ENCODE measurements at regions not wholly inside any gene's neighbourhood (a gene's known extent, or its start where the extent isn't known, plus 50 kb on each side); places are given as distances from the start of the nearest gene placed in this dataset.

DNA sequence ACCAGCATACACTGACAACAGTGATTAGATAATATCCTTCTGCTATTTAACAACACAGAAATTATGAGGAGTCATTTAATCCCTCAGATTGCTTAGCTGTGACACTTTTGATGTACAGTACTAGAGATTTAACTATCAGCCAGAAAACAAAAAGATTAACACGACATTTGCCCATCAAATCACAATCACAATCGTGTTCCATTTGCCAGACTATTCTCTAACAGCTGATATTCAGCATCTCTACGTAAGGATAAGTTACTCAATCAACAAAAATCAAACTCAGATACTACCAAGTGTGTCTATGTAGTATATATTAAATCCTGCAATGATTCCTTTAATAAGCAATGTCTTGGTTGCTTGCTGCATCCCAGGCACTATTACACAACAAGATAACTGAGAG, 558.7 kb upstream of the USP15 start:
- no peak for DNase-seq

GRCh38 chr12:61706783-61707182, 553.4 kb upstream of the USP15 start:
- no peak for DNase-seq

DNA sequence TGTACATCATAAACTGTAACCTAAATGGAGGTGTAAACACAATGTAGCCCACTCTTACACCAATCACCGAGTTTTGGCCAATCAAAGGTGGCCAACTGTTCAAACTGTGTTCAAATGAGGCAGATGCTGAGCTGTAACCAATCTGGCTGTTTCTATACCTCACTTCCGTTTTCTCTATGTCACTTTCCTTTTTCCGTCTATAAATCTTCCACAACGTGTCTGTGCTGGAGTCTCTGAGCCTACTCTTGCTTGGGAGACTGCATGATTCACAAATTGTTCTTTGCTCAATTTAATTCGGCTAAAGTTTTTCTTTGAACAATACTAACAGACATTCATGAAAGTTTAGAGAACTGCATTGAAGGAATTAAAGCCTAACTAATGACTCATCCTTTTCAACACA, 547.1 kb upstream of the USP15 start:
- DNase-seq: no peak

DNA sequence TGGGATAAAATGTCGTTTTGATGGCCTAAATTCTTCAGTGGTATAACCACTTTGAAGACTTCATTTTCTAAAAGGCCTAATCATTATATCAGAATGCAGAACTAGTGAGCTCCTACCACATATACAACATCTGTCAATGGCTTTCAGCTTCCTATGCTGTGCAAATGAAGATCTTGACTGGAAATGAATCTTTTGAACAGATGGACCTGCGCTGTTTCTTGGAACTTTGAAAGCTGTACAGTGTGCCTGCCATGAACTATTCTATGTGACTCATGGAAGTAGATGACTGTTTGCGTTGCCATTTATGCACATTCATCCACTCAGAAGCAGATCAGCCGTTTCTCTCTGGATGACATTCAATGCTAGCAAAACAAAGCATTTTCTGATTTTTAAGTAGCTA, 542.2 kb upstream of the USP15 start:
- DNase-seq: no peak

DNA sequence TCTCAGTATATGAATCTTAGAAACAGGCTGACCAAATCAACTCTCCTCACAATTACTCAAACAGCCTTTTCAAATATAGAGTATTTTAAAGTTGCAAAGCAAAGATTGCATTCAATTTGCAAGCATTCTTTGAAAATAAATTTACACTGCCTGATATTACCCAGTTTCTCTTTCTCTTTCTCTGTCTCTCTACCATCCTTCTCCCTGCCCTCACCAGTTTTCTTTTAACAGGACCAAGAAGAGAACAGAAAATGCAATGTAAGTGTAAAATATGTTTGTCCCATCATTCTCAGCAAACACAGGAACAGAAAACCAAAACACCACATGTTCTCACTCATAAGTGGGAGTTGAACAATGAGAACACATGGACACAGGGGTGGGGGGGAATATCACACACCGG, 520.3 kb upstream of the USP15 start:
- no peak for DNase-seq

- peak; percentile 4 for DNase-seq
Observed at GRCh38 chr12:61750604-61751003, 509.6 kb upstream of the USP15 start.

DNA sequence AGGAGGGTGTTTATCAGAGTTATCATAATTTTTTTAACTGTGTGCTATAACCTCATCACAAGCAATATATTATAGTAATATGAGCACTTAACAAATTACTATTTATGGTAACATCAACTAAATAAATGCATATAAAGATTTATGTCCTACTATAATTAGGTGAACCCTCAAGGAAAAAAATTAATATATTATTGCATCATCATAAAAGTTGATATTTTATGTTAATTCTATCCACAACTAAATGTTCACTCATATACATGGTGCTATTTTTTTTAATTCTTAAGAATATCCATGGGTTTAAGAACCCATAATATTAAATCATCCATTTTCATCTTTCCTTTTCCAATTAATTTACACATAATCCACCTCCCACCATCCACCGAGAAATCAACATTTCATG, 506.0 kb upstream of the USP15 start:
- DNase-seq: no peak

DNA sequence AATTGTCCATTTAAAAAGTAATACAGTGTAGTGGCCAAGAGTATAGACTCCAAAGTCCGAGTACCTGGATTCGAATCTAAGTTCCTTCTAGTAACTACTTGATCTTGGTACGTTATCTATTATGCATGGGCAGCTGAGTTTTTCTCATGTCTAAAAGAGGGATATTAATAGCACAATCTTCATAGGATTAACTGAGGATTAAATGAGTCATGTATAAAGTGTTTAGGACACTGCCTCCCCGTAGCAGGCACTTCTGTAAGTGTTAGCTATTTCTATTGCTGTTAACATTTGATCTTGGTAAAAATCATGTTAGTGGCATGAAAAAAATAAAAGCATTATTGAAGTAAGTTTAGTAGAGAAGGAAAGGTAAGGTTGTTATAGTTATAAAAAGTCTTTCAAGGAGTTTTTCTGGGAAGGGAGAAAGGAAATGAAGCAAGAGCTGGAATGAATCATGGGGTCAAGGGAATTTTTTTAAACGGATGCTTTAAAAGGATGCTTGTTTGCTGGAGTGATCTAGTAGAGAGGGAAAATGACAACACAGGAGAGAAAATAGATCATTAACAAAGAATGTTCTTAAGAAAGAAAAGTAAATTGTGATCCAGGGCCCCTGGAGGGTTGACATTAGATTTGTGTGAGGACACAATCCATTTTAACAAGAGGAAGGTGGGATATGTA, 502.2 kb upstream of the USP15 start:
- DNase-seq: peak; percentile 76

DNA sequence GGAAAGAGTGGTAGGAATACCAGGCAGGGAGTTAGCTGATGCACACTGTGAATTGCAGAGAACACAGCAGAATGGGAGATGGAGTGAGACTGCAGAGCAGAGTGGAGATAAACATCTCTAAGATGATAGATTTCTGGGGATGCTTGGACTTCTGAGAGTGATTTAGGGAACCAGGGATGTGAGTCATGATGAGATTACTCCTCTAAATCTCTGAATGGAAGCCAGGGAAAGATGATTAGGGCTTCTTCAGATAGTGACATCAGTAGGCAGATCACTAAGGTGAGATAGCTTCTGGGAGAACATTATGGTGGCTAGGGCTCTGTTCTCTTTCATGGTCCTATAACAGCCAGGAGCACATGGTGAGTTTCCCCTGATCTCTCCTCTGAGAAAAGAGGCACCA, 501.5 kb upstream of the USP15 start:
- DNase-seq: peak; percentile 83

- no peak for DNase-seq
Observed at GRCh38 chr12:61765926-61766325, 494.3 kb upstream of the USP15 start.

DNA sequence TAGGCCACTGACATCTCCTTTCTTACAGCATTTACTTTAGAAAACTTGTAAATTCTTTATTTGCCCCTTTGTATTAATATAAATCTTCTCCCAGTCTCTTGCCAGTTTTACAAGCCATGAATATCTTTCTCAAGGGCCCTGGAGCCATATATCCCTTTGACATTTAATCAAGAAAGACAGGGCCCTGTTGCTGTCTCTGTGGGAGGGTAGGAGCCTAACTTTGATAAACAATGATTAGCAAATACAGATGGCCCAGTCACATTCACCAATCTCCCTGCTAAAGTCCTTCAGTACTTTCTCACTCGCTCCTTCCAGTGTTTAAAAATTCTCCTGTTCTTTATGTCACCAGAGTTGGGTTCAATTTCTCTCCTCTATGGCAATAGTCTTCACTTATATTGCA, 479.8 kb upstream of the USP15 start:
- DNase-seq: no peak

- no peak for DNase-seq
Observed at GRCh38 chr12:61781021-61781581, 479.1 kb upstream of the USP15 start.

DNA sequence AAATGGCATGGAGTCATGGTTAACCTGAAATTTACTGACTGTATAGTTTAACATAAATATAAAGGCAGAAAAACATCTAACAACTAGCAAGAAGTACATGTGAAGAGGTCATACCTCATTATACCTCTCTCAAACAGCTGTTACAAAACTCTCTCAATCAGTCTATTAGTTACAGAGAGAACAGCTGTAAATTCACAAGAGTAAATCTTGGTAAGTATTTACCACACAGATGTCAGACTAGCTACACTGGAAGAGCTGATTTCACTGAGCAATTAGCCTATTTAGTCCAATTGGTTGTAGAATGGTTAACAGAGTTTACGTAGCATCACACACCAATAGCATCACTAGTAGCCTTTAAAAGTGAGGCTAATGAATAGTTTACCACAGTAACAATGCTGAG, 463.4 kb upstream of the USP15 start:
- DNase-seq: no peak

GRCh38 chr12:61797266-61797665, 462.9 kb upstream of the USP15 start:
- DNase-seq: no peak

DNA sequence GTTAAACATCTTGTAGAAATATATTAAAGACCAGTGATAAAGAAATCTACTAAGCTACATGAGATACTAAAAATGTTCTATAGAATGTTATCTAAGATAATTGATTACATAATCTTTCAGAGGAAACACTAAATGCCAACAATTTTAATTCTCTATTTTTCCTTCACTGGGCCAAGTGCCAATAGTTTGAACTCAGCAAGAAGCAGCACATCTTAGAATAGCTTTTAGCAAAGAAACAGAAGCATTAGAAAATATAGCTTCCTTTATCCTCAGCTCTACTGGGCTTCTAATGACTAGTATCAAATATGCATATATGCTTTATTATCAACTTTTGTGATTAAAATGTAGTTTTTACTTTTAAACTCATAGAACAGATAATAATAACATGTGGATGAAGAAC, 461.4 kb upstream of the USP15 start:
- no peak for DNase-seq

DNA sequence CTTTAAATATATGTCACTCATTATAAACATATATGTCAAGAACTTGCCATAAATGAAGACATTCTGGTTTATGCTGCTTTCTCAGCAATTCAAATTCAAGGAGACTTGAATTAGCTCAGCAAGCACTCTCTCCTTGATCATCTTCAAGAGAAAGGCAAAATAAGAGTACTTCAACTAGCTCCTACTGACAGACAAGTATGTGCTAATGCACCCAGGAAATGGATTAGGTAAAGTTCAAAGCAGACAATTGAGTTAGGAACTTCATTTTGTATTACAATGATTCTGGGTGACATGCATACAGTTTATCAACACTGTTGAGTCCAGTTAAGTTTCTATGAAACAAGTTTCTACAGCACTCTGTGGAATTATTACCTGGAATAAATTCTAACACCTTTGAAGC, 455.9 kb upstream of the USP15 start:
- DNase-seq: no peak

DNA sequence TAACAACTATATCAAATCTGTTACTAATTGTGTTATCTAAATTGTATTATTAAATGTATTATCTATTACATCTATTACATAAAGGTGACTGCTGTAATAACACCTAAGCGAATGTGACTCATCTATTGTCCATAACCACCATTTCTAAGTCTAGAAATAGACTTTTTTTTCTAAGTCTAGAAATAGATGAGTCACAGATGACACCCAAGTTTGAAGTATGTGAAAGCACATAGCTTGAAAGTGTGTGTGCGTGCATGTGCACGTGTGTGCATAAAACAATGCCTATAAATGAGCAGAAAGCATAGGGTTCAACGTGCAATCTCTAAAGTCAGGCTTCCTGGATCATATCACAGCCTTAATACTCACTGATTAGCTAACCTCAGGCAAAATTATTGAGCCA, 451.3 kb upstream of the USP15 start:
- DNase-seq: no peak

DNA sequence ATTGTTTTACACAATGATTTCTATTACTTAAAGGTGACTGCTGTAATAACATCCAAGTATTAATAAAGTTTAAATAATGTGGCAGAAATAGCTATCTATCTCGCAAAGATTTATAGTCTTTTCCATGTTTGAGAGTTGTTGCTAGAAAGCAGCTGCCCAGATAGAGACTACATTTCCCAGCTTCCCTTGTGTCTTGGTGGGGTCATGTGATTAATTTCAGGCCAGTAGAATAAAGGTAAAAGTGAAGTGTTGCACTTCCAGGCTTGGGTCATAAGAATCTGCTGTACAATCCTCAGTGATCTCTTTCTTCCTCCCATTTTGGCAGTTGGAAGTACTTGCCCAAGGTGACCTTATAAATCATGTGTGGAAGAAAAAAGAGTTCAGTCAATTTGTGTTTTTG, 449.7 kb upstream of the USP15 start:
- peak; percentile 5 for DNase-seq

DNA sequence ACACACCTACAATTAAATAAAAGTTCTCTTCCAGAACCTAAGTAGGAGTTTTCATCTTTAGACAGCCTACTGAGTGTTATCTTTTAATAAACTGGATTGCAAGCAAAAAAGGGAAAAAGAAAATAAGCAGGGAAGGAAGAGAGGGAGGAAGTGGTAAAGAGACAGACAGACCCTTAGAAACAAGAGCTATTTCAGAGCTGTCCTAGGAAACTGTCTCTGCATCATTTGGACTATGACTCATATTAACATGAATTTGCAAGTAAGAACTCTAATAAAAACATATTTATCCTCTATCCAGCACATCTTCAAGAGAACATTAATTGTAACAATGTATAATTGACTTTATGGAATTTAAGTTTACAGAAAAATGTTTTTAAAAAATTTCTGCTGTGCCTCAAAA, 438.8 kb upstream of the USP15 start:
- no peak for DNase-seq

DNA sequence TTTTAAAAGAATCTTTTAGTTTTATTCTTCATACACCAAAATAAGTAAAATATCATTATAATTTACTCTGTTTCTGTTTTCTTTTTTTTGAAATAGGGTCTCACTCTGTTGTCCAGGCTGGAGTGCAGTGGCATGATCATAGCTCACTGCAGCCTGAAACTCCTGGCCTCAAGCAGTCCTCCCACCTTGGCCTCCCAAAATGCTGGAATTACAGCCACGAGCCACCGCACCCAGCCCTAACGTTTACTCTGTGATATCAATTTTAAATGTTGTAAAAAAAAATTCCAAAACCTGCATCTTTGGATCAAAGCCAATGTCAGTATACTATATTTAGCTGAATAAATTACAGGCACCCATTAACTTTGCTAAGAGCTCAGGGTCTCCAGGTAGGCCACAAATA, 437.1 kb upstream of the USP15 start:
- no peak for DNase-seq

DNA sequence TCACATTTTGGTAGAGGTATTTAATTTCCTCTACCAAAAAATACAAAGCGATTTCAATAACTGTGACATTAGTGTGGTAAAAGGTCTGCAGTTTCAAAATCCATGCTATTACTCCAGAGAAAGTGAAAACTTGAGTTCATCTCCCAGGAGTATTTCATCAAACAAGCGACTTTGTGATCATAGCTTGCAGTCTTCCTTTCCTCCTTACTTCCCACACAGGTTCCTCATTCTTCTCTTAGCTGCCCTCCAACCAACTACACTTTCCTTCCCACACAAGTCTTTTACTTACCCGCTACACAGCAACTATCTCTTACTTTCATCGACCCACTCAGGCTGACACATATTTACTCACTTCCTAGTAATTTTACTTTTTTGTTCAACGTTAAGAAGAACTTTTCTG, 413.4 kb upstream of the USP15 start:
- DNase-seq: no peak

DNA sequence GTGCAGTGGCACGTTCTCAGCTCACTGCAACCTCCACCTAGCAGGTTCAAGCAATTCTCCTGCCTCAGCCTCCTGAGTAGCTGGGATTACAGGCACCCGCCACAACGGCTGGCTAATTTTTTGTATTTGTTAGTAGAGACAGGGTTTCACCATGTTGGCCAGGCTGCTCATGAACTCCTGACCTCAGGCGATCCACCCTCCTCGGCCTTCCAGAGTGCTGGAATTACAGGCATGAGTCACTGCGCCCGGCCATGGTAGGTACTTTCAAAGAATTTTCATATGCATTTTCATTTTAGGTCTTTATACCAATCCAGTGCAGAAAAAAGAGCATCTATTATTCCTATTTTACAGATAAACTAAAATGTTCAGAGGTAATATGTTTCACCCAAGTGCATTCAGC, 411.3 kb upstream of the USP15 start:
- DNase-seq: no peak

GRCh38 chr12:61853945-61854344, 406.3 kb upstream of the USP15 start:
- no peak for DNase-seq

DNA sequence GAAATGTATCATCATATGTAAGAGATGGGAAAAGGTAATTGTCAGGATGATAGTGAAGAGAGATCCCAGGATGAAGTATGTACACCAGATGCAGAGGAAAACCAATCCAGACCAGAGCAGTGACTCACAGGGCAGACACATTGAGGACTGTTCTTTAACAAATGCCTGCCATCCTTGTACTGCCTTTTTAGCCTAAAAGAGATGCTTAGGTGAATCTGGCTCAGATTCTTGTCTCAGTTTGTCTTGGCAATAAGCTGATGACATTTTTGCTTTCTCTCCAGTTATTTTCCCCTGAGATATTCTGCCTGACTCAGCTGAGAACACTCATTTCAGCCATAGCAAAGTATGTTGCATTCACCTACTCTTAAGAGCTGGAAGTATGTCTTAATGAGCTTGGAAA, 405.3 kb upstream of the USP15 start:
- DNase-seq: no peak

DNA sequence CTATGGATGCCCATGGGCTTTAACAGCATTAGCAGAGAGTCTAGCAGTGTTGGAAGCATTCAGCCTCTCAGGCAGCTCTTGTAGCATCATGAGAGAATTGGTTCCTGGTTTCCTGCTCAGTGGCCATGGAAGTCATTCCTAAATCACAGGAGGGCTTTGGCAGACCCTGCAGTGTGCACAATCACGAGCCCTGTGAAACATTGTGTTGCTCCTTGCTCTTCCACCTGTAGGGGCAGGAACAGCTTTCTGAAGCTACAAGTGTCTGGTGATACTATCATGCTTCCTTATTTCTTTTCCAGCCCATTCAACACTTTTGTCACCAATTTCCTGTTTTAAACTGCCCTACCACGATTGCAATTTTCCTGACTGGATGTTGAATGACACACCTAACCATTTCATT, 402.2 kb upstream of the USP15 start:
- DNase-seq: no peak
